Transverse colon (tissue), 3 donors: ENCODE measurements at regions not wholly inside any gene's neighbourhood (a gene's known extent, or its start where the extent isn't known, plus 50 kb on each side); places are given as distances from the start of the nearest gene placed in this dataset.

Source experiments
- EP300 ChIP-seq: sonication (generic); formaldehyde crosslinking; IDR thresholded peaks from one replicate; pipeline ENCODE4 v1.6.1; 2017; ENCODE audit warnings: antibody characterized with exemption, low read depth
- POLR2A ChIP-seq: fragments of 450-650 bp; IDR thresholded peaks from one replicate; pipeline ENCODE4 v1.6.1; 2016; ENCODE audit warnings: antibody characterized with exemption, mild to moderate bottlenecking, moderate library complexity
- TF ChIP-seq, protein P1 (sequence below), 5 experiments: fragments of 200-600 bp in 3 of 5; fragments of 450-650 bp in 2 of 5; sonication (generic) in 3 of 5; IDR thresholded peaks; 1 replicate in 2 of 5; 2 replicates in 3 of 5; pipeline ENCODE4 v1.5.1; 2016 to 2017; ENCODE audit warnings: antibody characterized with exemption in 5 of 5, inconsistent platforms in 3 of 5, mild to moderate bottlenecking in 2 of 5, moderate library complexity in 1 of 5

- no peak for TF ChIP-seq POLR2A
- TF ChIP-seq, protein P1, sequence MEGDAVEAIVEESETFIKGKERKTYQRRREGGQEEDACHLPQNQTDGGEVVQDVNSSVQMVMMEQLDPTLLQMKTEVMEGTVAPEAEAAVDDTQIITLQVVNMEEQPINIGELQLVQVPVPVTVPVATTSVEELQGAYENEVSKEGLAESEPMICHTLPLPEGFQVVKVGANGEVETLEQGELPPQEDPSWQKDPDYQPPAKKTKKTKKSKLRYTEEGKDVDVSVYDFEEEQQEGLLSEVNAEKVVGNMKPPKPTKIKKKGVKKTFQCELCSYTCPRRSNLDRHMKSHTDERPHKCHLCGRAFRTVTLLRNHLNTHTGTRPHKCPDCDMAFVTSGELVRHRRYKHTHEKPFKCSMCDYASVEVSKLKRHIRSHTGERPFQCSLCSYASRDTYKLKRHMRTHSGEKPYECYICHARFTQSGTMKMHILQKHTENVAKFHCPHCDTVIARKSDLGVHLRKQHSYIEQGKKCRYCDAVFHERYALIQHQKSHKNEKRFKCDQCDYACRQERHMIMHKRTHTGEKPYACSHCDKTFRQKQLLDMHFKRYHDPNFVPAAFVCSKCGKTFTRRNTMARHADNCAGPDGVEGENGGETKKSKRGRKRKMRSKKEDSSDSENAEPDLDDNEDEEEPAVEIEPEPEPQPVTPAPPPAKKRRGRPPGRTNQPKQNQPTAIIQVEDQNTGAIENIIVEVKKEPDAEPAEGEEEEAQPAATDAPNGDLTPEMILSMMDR (IDR thresholded peaks at IDR 0.05), result no peak
- TF ChIP-seq EP300, result no peak
Observed at GRCh38 chr11:76285397-76286104, 79.2 kb upstream of the WNT11 start.
